ENCODE measurements at regions not wholly inside any gene's neighbourhood (a gene's known extent, or its start where the extent isn't known, plus 50 kb on each side); places are given as distances from the start of the nearest gene placed in this dataset.

DNA sequence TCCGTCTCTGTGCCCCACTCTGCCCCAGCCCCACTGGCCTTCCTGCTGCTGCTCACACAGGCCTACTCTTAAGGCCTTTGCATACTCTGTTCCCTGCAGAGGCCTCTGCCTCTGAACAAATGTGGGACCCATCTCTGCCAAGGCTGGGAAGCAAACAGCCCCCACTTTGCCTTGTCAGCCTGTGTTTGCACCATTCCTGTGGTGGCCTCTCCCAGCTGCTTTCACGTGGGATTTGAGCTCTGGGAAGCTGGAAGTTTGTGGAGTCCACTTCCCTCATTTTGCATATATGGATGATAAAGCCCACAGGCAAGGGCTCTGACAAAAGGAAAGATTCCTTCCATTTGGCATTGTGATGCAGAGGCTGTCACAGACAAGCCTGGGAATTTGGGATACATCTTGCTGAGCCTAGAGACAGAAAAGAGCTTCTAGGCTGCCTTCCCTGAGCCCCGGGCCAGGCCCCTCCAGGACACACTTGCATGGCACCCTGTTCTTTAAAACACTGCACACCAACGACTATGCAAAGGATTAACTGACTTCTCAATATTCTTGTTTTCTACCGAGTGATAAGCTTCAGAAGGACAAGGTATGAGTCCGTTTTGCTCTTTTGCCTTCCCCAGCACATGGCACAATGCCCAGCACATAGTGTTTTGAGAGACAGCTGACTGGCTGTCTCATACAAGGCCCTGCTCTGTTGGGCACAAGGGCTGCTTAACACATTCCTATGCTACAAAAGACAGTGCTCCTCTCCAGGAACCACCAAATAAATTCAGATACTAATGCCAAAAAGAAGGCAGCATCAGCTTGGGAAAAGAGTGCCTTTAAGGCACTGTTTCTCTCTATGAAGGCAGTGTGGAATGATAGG is 120.7 kb upstream of the TOPAZ1 start:
- Histone ChIP-seq H3K4me1 (ENCODE audit: control insufficient read depth, insufficient read depth, low read length) (peaks cover 7% of the 10 kb centered on the region), H3K36me3 (ENCODE audit: control insufficient read depth, insufficient read depth, low read length) (no peaks in the 10 kb centered on the region), H3K27me3 (ENCODE audit: control insufficient read depth, insufficient read depth, low read length) (no peaks in the 10 kb centered on the region), H3K9me3 (ENCODE audit: control insufficient read depth, insufficient read depth, low read length) (no peaks in the 10 kb centered on the region), H3K27ac (ENCODE audit: low read length) (no peak overlapping the region), H3K4me3 (ENCODE audit: low read length) (no peak overlapping the region)
- DNase-seq (ENCODE audit: low read depth, low spot score): no peak
- no CpG with 5 or more reads among the region's 6 CpGs for WGBS (ENCODE audit: insufficient coverage, insufficient read length)

GRCh38 chr3:44125246-44125645 is 116.4 kb upstream of the TOPAZ1 start:
- H3K27ac ChIP-seq (ENCODE audit: low read length): no peak overlapping the region
- H3K9me3 ChIP-seq (ENCODE audit: control insufficient read depth, insufficient read depth, low read length): no peaks in the 10 kb centered on the region
- no peaks in the 10 kb centered on the region for H3K27me3 ChIP-seq (ENCODE audit: control insufficient read depth, insufficient read depth, low read length)
- no peak overlapping the region for H3K4me3 ChIP-seq (ENCODE audit: low read length)
- peaks cover 10% of the 10 kb centered on the region for H3K4me1 ChIP-seq (ENCODE audit: control insufficient read depth, insufficient read depth, low read length)
- no CpG with 5 or more reads among the region's 2 CpGs for WGBS (ENCODE audit: insufficient coverage, insufficient read length)
- DNase-seq (ENCODE audit: low read depth, low spot score): no peak
- H3K36me3 ChIP-seq (ENCODE audit: control insufficient read depth, insufficient read depth, low read length): no peaks in the 10 kb centered on the region

- DNase-seq (ENCODE audit: low read depth, low spot score): no peak
- Histone ChIP-seq H3K27ac (ENCODE audit: low read length) (no peak overlapping the region), H3K9me3 (ENCODE audit: control insufficient read depth, insufficient read depth, low read length) (no peaks in the 10 kb centered on the region), H3K4me1 (ENCODE audit: control insufficient read depth, insufficient read depth, low read length) (peaks cover 7% of the 10 kb centered on the region), H3K4me3 (ENCODE audit: low read length) (no peak overlapping the region), H3K27me3 (ENCODE audit: control insufficient read depth, insufficient read depth, low read length) (no peaks in the 10 kb centered on the region), H3K36me3 (ENCODE audit: control insufficient read depth, insufficient read depth, low read length) (no peaks in the 10 kb centered on the region)
- no CpG with 5 or more reads among the region's 4 CpGs for WGBS (ENCODE audit: insufficient coverage, insufficient read length)
Measured at GRCh38 chr3:44125882-44126281, 115.8 kb upstream of the TOPAZ1 start.

GRCh38 chr3:44128057-44128775 is 113.5 kb upstream of the TOPAZ1 start:
- WGBS (ENCODE audit: insufficient coverage, insufficient read length): no CpG with 5 or more reads among the region's 7 CpGs
- H3K9me3 ChIP-seq (ENCODE audit: control insufficient read depth, insufficient read depth, low read length): no peaks in the 10 kb centered on the region
- DNase-seq (ENCODE audit: low read depth, low spot score): no peak
- H3K4me1 ChIP-seq (ENCODE audit: control insufficient read depth, insufficient read depth, low read length): peaks cover 4% of the 10 kb centered on the region
- H3K4me3 ChIP-seq (ENCODE audit: low read length): no peak overlapping the region
- no peaks in the 10 kb centered on the region for H3K27me3 ChIP-seq (ENCODE audit: control insufficient read depth, insufficient read depth, low read length)
- H3K36me3 ChIP-seq (ENCODE audit: control insufficient read depth, insufficient read depth, low read length): no peaks in the 10 kb centered on the region
- no peak overlapping the region for H3K27ac ChIP-seq (ENCODE audit: low read length)

- WGBS (ENCODE audit: insufficient coverage, insufficient read length): no CpG with 5 or more reads among the region's 4 CpGs
- no peaks in the 10 kb centered on the region for H3K9me3 ChIP-seq (ENCODE audit: control insufficient read depth, insufficient read depth, low read length)
- no peaks in the 10 kb centered on the region for H3K27me3 ChIP-seq (ENCODE audit: control insufficient read depth, insufficient read depth, low read length)
- H3K36me3 ChIP-seq (ENCODE audit: control insufficient read depth, insufficient read depth, low read length): no peaks in the 10 kb centered on the region
- H3K4me1 ChIP-seq (ENCODE audit: control insufficient read depth, insufficient read depth, low read length): peaks cover 4% of the 10 kb centered on the region
- H3K27ac ChIP-seq (ENCODE audit: low read length): no peak overlapping the region
- H3K4me3 ChIP-seq (ENCODE audit: low read length): no peak overlapping the region
- DNase-seq (ENCODE audit: low read depth, low spot score): no peak
Measured at GRCh38 chr3:44130249-44130648, 111.4 kb upstream of the TOPAZ1 start.

DNA sequence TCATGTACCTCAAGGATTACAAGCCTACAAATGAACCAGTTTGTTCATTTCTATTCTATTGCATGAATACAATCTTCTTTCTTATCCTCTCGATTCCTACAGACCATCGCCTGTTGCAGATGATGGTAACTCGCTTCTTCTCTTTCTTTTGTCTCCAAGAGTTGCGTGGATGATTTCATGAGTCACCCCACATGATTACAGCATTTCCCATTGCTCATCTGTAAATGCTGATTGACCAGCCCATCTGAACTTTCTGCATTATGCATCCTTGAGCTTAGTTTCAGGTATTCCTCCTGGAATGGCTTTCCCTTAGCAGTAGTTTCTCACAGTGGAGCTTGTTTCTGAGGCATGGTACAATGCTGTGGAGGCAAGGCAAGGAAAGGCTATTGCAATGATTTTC is 109.6 kb upstream of the TOPAZ1 start:
- WGBS (ENCODE audit: insufficient coverage, insufficient read length): no CpG with 5 or more reads among the region's 4 CpGs
- Histone ChIP-seq H3K27me3 (ENCODE audit: control insufficient read depth, insufficient read depth, low read length) (no peaks in the 10 kb centered on the region), H3K27ac (ENCODE audit: low read length) (no peak overlapping the region), H3K9me3 (ENCODE audit: control insufficient read depth, insufficient read depth, low read length) (no peaks in the 10 kb centered on the region), H3K36me3 (ENCODE audit: control insufficient read depth, insufficient read depth, low read length) (no peaks in the 10 kb centered on the region), H3K4me3 (ENCODE audit: low read length) (no peak overlapping the region), H3K4me1 (ENCODE audit: control insufficient read depth, insufficient read depth, low read length) (peaks cover 4% of the 10 kb centered on the region)
- no peak for DNase-seq (ENCODE audit: low read depth, low spot score)

DNA sequence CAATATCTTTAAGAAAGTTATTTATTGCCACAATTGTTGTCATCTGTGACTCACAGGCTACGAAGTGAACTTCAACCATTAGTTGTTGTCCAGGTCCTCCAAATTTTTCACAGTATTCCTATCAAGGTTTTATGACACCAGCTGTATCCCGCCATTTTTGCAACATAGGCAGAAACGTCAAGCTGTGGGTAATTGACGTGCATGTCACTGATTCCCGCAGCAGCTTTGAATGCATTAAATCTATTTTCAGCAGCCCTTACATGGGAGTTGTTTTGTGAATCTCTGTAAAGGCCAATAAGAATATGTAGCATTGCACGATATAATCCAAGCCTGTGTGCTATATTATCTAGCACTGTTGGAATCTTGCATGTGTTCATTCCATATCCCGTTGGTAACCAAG is 109.1 kb upstream of the TOPAZ1 start:
- Histone ChIP-seq H3K4me3 (ENCODE audit: low read length) (no peak overlapping the region), H3K4me1 (ENCODE audit: control insufficient read depth, insufficient read depth, low read length) (peaks cover 4% of the 10 kb centered on the region), H3K9me3 (ENCODE audit: control insufficient read depth, insufficient read depth, low read length) (no peaks in the 10 kb centered on the region), H3K36me3 (ENCODE audit: control insufficient read depth, insufficient read depth, low read length) (no peaks in the 10 kb centered on the region), H3K27ac (ENCODE audit: low read length) (no peak overlapping the region), H3K27me3 (ENCODE audit: control insufficient read depth, insufficient read depth, low read length) (no peaks in the 10 kb centered on the region)
- WGBS (ENCODE audit: insufficient coverage, insufficient read length): no CpG with 5 or more reads among the region's 7 CpGs
- DNase-seq (ENCODE audit: low read depth, low spot score): no peak

GRCh38 chr3:44136421-44136820 is 105.3 kb upstream of the TOPAZ1 start:
- no peak for DNase-seq (ENCODE audit: low read depth, low spot score)
- no CpG with 5 or more reads among the region's 5 CpGs for WGBS (ENCODE audit: insufficient coverage, insufficient read length)
- no peak overlapping the region for H3K4me3 ChIP-seq (ENCODE audit: low read length)
- no peak overlapping the region for H3K27ac ChIP-seq (ENCODE audit: low read length)
- no peaks in the 10 kb centered on the region for H3K9me3 ChIP-seq (ENCODE audit: control insufficient read depth, insufficient read depth, low read length)
- no peaks in the 10 kb centered on the region for H3K27me3 ChIP-seq (ENCODE audit: control insufficient read depth, insufficient read depth, low read length)
- no peaks in the 10 kb centered on the region for H3K4me1 ChIP-seq (ENCODE audit: control insufficient read depth, insufficient read depth, low read length)
- H3K36me3 ChIP-seq (ENCODE audit: control insufficient read depth, insufficient read depth, low read length): no peaks in the 10 kb centered on the region

DNA sequence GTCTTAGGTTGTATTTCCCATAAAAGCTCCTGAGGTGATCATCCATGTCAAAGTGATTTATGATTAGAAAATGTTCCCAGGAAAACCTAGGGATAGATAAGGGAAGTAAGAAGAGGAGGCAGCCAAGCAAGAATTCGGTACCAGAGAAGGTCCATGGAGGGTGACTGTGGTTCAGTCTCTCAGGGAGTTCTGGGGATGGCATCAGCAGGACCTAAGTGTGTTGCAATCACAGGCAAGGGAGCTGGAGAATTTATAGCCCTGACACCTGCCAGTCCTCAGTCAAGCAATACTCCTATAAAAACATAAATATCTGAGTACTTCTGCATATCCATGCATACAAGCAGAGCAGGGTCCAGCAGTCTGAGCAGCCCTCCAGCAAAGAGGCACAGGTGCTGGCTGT is 95.6 kb upstream of the TOPAZ1 start:
- no peaks in the 10 kb centered on the region for H3K4me1 ChIP-seq (ENCODE audit: control insufficient read depth, insufficient read depth, low read length)
- no peaks in the 10 kb centered on the region for H3K36me3 ChIP-seq (ENCODE audit: control insufficient read depth, insufficient read depth, low read length)
- H3K9me3 ChIP-seq (ENCODE audit: control insufficient read depth, insufficient read depth, low read length): no peaks in the 10 kb centered on the region
- no peak for DNase-seq (ENCODE audit: low read depth, low spot score)
- no peak overlapping the region for H3K4me3 ChIP-seq (ENCODE audit: low read length)
- no peaks in the 10 kb centered on the region; the same call in 1 of the 2 replicates for H3K27me3 ChIP-seq (ENCODE audit: control insufficient read depth, insufficient read depth, low read length)
- no peak overlapping the region for H3K27ac ChIP-seq (ENCODE audit: low read length)
- WGBS (ENCODE audit: insufficient coverage, insufficient read length): no CpG with 5 or more reads among the region's 1 CpG

DNA sequence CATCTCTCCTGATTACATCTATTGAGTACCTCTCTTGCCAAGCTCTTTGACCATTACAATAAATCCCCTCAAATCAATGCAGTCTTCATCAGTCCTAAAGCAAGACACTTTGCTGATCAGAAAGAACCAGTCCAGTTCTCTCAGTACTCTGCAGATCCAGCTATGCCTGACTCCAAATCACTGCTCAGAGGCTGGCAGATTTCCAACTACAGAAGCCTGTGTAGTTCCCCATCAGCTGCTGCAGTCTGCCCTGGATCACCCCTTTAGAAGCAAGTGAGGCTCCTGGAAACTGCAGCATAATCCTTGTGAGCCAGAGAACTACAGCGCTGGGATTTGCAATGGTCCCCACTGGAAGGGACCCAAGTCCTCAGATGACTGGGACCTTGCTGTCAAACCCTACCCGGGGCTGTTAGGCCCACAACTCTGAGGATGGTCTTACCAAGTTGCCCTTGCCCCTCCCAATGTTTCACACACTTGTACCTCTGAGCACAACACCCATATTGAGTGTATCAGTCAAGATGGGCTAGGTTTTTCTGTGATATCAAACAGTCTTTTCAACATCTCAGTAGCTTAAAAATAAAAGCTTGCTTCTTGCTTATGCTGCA is 81.9 kb upstream of the TOPAZ1 start:
- no peaks in the 10 kb centered on the region; the same call in 1 of the 2 replicates for H3K27me3 ChIP-seq (ENCODE audit: control insufficient read depth, insufficient read depth, low read length)
- no peak overlapping the region for H3K27ac ChIP-seq (ENCODE audit: low read length)
- no peaks in the 10 kb centered on the region for H3K4me1 ChIP-seq (ENCODE audit: control insufficient read depth, insufficient read depth, low read length)
- H3K36me3 ChIP-seq (ENCODE audit: control insufficient read depth, insufficient read depth, low read length): no peaks in the 10 kb centered on the region
- no peaks in the 10 kb centered on the region for H3K9me3 ChIP-seq (ENCODE audit: control insufficient read depth, insufficient read depth, low read length)
- WGBS (ENCODE audit: insufficient coverage, insufficient read length): no CpG with 5 or more reads among the region's 2 CpGs
- H3K4me3 ChIP-seq (ENCODE audit: low read length): no peak overlapping the region
- no peak for DNase-seq (ENCODE audit: low read depth, low spot score)

All from iPS DF 6.9 (cell line).